HG03575 (cell line): ENCODE measurements at regions not wholly inside any gene's neighbourhood (a gene's known extent, or its start where the extent isn't known, plus 50 kb on each side); places are given as distances from the start of the nearest gene placed in this dataset.
"Not testable (repeated sequence)": the region's sequence is repeated elsewhere in the genome, so short reads cannot be mapped to it uniquely, and the experiment has no call there.

ENCODE experiments used
- ATAC-seq: cut with Tn5 transposase; IDR thresholded peaks from one replicate; pipeline ENCODE4 v1.9.1; 2021; ENCODE audit not compliant: unreplicated experiment, insufficient number of reproducible peaks, low FRiP score; ENCODE audit errors: extremely low read depth

DNA sequence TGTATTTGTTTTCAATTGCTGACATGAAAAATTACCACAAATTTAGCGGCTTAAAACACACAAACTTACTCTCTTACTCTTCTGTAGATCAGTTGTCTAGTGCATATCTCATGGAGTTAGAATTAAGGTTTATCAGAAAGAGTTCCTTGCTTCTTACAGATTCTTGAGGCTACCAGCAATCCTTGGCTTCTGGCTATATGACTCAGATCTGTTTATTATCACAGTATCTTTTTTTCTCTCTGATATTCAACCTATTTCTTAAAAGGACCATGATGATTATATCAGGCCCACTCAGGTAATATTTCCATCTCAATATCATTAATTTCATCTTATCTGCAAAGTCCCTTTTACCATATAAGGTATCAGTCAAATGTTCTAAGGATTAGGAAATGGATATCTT is 263.5 kb upstream of the BCHE start:
- ATAC-seq, result no peak

DNA sequence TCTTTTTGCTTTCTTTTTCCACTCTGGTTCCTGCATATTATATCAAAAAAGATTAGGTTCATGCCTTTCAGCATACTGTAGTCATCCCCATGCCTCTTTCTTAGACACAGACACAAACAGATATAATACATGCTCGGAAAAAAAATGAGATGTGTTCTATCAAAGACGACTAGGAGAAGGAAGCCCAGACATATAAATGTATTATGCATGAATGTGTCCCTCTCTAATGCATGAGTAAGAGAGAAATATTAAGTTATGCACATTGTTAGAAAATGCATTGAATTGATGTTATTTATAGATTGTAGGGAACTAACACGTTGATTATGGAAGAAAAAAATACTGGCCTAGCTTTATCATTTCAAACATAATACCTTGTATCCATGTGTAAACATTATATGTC is 252.4 kb upstream of the BCHE start:
- no peak for ATAC-seq

DNA sequence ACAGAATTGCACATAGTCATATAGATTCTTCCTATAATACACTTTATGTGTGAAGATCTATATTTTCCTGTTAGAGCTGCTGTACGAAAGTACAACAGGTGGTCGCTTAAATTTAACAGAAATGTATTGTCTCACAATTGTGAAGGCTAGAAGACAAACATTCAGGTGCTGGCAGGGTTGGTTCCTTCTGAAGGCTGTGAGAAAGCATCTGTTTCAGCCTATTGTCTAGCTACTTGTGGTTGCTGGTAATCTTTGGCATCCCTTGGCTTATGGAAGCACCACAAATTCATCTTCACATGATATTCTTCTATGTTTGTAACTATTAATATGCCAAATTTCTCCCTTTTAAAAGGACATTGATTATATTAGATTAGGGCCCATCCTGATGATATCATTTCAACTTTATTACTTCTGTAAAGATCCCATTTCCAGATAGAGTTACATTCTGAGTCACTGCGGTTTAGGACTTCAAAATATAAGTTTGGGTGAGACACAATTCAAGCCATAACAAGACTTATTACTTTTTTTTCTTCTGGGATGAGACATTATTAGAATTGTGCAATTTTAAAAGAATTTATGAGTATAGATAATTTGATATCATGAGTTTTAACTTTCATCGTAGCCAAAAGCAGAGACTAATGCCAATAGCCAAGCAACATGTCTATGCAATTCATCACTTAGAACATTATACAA is 248.1 kb upstream of the BCHE start:
- ATAC-seq, result no peak

DNA sequence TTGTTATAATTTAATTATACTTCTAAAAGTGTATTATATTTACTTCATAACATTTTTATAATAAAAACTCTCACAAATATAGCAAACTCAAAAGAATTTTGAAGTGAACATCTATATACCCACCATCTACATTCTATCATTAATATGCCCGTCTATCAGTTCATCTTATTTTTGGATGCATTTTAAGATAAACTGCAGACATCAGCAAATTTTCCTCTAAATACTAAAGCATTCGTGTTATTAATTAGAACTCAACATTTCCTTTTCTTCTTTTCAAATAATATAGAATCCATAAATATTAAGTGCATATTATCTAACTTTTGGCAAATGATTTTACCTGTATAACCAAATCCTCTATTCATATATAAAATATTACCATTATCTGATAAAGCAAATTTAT is 242.9 kb upstream of the BCHE start:
- ATAC-seq, result no peak

DNA sequence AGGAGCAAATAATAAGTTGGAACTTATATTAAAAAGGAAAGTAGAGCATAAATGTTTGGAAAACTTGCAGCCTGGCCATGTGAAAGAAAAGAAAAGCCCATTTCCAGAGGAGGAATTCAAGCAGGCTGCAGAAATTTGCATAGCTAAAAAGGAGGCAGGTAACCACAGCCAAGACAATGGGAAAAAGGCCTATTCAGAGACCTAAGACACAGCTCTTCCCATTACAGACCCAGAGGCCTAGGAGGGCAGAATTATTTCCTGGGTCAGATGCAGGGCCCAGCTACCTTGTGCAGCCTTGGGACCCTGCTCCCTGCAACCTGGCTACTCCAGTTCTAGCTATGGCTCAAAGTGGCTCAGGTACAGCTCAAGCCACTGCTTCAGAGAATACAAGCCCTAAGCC is 234.6 kb upstream of the BCHE start:
- no peak for ATAC-seq

DNA sequence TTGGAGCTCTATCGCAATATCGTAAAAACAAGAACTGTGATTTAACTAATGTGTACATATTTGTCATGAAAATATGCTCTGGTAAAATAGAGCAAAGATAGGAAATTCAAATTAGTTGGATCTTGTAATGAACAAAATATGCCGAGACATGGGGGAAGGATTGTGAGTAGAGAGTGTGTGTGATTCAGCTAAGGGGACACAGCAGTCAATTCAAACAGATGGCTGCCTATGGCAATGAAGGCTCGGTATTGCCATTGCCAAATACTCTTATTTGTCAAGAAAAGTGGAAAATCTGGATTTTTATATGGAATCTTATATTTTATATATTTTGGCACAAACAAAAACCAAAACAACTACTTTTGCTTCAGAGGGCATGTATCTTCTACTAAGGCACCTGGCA is 227.3 kb upstream of the BCHE start:
- ATAC-seq, result no peak

DNA sequence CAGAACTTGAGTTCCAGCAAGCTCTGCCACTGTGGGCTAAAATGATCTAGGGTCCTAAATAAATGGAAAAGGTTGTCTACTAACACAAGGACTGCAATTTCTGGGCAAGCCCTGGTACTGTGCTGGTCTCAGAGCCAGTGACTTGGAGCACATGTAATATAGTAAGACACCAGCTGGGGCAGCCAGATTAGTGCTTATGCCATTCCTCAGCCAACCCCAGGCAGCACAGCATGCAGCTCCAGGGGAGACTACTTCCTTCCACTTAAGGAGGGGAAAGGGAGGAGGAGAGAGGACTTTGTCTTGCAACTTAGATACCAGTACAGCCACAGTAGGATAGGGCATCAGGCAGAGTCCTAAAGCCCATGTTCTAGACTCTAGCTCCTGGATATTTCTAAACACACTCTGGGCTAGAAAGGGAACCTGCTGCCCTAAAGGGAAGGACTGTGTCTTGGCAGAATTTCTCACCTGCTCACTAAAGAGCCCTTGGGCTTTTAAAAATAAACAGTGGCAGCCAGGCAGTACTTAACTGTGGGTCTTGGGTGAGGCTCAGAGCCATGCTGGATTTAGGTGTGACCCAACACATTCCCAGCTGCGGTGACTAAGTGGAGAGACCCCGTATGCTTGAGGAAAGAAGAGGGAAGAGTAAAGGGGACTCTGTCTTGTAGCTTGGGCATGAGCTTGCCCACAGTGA is 223.7 kb upstream of the BCHE start:
- no peak for ATAC-seq

DNA sequence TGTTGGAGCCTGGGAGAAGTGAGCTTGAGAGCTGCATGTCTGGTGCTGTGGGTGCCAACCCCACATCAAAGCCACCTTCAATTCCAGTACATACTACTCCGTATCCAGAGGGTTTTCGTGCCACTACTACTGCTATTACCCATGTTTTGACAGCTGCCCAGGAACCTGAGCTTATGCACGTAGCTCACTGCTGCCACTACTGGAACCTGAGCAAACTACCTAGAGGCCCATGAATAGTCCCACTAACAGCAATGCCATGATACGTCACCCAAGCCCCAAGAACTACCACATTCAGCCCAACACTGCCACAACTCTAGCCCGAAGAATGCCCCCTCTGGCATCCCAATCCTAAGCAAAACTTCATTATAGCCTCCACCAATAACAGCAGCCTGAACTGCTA is 215.2 kb upstream of the BCHE start:
- no peak for ATAC-seq

DNA sequence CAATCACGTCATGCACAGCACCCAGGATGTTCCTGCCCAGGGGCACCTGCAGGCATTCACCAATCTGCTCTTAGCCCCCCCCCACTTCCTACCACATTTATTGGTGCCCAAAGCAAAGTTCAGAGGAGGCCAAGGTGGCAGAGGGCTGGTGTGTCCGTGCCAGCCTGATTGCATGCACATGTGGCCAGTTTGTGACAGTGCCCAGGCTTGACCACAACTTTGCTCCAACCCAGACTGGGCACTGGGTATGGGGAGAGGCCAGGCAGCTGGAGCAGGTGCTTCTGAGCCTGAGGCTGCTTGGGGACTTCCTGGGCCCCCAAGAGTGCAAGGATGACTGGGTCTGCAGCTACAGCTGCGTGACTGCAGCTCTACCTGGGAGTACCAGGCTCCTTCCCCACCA is 192.3 kb upstream of the BCHE start:
- no peak for ATAC-seq

DNA sequence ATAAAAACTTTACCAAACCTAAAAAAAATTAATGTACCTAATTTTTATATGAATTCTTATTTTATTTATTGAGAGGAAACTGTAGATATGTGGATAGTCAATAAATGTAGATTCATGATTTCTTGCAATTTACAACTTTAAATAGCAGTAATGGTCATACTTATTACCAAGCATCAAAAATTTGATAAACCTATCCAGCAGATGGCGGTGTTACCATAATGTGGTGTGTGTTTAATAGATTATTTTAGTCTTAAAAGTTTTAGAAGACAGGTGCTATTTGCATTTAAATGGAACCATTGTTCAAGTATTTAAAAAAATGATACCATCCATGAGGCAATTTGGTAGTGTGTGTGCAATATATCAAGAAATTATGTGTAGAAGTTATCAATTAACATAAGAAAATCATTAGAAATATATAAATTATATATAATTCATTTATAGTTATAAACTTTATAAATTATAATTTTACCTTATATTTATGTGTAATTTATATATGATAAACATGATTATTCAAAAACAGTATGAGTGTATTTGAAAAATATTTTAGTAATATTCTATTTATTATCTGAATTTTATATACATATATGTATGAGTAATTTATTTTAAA is 176.0 kb upstream of the BCHE start:
- no peak for ATAC-seq

DNA sequence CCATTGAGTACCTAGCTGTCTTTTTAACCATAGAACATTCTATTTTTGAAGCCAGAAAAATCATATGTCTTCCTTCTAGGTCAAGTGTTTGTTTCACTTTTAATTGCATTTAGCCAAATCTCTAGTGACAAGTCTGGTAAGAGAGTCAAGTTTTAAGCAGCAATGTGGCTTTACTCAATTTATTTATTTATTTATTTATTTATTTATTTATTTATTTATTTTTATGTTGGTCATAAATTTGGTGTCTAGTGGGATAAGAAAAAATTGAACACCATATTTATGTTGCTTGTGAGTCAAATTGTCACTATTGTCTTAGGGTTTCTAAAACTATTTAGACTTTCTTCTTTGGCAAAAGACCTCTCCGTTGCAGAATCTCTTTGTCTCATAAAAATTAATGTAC is 174.5 kb upstream of the BCHE start:
- no peak for ATAC-seq

DNA sequence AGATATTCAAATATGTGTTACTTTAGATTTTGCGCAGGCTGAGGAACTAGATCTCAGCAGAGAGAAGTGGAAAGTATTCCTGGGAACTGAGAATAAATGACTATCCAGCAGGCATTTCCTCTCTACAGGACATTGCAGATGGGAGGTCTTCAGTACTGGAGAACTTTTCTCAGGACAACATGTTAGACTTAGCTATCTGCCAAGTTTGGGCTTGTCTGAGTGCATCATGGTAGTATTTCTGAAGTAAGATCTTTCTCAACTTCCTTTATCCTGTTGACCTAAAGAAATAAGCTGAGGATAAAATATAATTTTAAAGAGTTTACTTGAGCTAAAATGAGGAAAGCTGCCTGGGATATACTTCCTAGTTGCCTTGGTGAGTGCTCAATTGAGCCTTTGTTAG is 167.9 kb upstream of the BCHE start:
- ATAC-seq, result no peak

DNA sequence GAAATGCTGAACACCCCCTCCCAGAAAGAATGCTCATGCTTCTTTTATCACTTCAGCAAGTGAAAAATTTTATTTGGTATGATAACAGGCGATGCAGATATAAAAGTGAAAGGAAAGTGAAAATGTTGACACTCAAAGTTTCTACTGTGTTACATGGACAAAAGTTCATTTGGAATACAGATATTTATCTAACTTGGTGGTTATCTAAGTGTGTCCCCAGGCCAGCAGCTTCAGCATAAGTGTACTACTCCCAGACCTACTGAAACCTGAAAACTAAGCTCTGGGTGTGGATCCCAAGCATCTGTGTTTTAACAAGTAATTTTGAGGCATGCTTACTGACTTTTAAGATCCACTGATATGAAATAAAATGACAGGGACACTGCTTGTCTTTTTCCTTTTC is 157.1 kb upstream of the BCHE start:
- ATAC-seq, result no peak

DNA sequence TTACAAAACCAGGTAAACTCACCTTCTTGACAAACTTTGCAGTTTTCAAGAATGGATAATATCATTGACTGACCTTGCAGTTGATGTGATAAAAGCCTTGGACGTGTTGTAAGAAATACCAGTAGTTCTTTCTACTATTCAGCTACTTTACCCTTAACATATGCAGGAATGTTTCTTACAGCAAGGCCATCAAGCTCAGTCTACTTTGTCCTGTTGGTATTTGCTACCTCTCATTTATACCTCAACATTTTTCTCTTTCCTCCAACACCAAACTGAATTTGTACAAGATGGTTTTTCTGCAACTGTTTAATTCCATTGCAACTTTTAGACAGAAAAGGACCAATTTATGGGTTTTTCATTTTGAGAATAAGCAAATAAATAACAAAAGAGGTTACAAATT is 147.4 kb upstream of the BCHE start:
- ATAC-seq, result no peak

DNA sequence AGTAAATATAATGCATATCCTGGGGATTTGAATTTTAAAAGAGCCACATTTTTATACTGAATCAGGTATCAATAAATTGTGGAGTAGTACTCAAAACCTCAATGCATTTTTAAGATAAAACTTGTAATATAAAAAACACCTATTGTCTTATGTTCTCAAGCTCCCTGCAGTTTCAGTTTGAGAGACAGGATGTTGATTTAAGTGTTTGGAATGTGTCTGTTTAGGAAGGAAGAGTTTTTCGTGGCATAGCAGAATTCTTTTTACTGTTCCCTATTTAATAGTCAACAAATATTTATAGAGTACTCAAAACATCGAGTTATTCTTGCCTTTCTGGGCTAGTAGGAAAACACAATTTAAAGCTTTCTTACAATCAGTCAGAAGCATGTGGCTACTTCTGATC is 146.1 kb upstream of the BCHE start:
- no peak for ATAC-seq

DNA sequence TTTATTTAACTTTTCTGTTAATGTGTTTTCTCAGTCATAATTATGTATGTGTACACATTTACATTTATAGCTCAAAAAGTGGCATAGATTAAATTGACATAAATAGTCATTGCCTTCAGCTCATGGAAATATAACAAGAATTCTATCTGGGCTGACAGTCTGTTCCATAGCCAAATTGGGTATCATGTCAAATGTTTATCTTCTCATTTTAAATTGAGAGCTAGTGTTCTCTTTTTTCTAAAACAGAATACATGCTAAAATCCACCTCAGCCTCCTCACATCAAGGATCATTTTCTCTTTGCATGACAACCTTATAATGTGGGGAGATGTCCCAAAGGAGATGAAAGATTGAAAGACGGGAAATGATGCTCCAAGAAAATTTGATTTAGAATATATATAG is 144.1 kb upstream of the BCHE start:
- no peak for ATAC-seq

DNA sequence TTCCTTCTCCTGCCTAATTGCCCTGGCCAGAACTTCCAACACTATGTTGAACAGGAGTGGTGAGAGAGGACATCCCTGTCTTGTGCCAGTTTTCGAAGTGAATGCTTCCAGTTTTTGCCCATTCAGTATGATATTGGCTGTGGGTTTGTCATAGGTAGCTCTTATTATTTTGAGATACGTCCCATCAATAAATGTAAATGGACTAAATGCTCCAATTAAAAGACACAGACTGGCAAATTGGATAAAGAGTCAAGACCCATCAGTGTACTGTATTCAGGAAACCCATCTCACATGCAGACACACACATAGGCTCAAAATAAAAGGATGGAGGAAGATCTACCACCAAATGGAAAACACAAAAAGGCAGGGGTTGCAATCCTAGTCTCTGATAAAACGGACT is 123.6 kb upstream of the BCHE start:
- ATAC-seq, result not testable (repeated sequence)

DNA sequence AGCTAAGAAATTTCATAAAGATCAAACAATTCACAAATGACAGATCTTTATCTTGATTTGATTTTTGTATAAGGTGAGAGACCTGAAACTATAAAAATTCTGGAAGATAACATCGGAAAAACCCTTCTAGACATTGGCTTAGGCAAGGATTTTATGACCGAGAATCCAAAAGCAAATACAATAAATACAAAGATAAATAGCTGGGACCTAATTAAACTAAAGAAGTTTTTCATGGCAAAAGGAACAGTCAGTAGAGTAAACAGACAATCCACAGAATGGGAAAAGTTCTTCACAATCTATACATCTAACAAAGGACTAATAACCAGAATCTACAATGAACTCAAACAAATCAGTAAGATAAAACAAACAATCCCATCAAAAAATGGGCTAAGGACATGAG is 116.9 kb upstream of the BCHE start:
- no peak for ATAC-seq

DNA sequence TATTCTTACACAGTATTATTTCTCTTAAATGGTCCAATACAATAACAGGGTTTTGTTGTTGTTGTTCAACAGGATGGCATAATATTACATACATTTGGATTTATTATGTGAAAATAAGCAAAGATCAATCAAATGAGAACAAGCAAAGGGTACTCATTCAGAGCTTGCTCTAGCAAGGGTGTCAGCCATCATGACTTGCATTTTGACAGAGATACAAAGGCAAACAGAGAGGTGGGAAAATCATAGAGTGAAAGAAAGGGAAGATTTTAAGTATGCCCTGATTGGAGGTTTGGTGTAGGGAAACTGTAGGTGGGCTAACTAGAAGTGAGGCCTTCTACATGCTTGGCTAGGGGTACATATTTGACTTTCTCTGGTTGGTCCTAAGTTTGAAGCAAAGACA is 109.1 kb upstream of the BCHE start:
- ATAC-seq, result no peak

DNA sequence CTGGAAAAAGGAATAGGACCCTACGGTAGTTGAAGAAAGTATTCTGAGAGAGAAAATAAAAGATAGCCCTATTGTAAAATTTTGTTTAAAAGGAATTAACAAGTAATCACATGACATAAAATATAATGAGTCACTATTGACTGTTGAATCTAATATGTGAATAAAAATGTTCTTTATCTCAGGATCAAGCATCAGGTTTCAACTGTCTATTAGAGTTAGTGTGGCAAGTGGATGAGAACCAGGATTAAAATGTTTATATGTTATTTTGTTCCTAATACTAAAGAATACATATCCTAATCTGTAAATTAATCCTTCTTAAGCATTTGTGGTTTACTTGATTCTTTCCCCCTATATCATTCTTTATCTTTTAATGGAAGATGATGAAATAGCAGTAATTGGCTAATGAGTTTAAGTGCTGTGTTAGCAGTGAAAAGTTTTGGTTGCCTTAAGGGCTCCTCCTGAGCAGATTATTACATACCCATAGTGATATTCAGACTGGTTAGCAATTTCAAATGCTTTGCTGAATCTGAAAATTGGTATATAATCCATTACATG is 101.8 kb upstream of the BCHE start:
- ATAC-seq, result no peak
